Caco-2 (cell line): ENCODE measurements at regions not wholly inside any gene's neighbourhood (a gene's known extent, or its start where the extent isn't known, plus 50 kb on each side); places are given as distances from the start of the nearest gene placed in this dataset.

Source experiments
- BruUV-seq: library from RNA; stranded (reverse); fragments of 400-500 nt; replicated peaks from 2 replicates; lab custom pipeline; 2021; lab: Mats Ljungman, UMichigan
- CTCF ChIA-PET: fragments of 300-600 bp; sonication (Branson Sonifier 250); formaldehyde crosslinking; loops from one replicate; lab custom pipeline; 2022; ENCODE audit warnings: antibody characterized with exemption; lab: Charles Lee
- POLR2A ChIA-PET: fragments of 300-600 bp; sonication (Branson Sonifier 250); formaldehyde crosslinking; loops from one replicate; lab custom pipeline; 2022; ENCODE audit warnings: antibody characterized with exemption; lab: Charles Lee
- DNase-seq, 2 experiments: peaks; one replicate each; pipeline versions ENCODE4 v3.0.0 to v3.0.0-alpha.2; 2020 to 2022
- H3K27me3 ChIP-seq: replicated peaks from 2 replicates; pipeline ENCODE4 v1.6.0; 2011; ENCODE audit warnings: low read length; ENCODE audit not compliant: control insufficient read depth, insufficient read depth
- H3K36me3 ChIP-seq: 2 replicates; pipeline ENCODE4 v1.5.1; 2011; ENCODE audit warnings: low read length; ENCODE audit not compliant: control insufficient read depth, insufficient read depth
- H3K4me1 ChIP-seq: fragments of 250-450 bp; sonication (Bioruptor Pico); 2 replicates; pipeline ENCODE4 v1.5.1; 2020; ENCODE audit warnings: mild to moderate bottlenecking
- H3K4me3 ChIP-seq: 2 replicates; pipeline ENCODE4 v1.5.1; 2011; ENCODE audit warnings: low read depth, mild to moderate bottlenecking, control low read depth, low read length
- H3K9me3 ChIP-seq: fragments of 250-450 bp; sonication (Bioruptor Pico); 2 replicates; pipeline ENCODE4 v1.5.1; 2020; ENCODE audit warnings: mild to moderate bottlenecking, moderate library complexity
- H3K27ac Mint-ChIP-seq: one replicate; pipeline ENCODE4 v1.8.0; 2022; ENCODE audit warnings: mixed read lengths; ENCODE audit not compliant: unreplicated experiment
- H3K27me3 Mint-ChIP-seq: one replicate; pipeline ENCODE4 v1.8.0; 2022; ENCODE audit warnings: mixed read lengths; ENCODE audit not compliant: insufficient read depth, unreplicated experiment
- H3K36me3 Mint-ChIP-seq: one replicate; pipeline ENCODE4 v1.8.0; 2022; ENCODE audit warnings: mild to moderate bottlenecking, mixed read lengths; ENCODE audit not compliant: insufficient read depth, unreplicated experiment
- H3K4me1 Mint-ChIP-seq: one replicate; pipeline ENCODE4 v1.8.0; 2022; ENCODE audit warnings: low read depth, mixed read lengths; ENCODE audit not compliant: unreplicated experiment
- H3K4me3 Mint-ChIP-seq: one replicate; pipeline ENCODE4 v1.8.0; 2022; ENCODE audit warnings: mild to moderate bottlenecking, moderate library complexity, mixed read lengths; ENCODE audit not compliant: unreplicated experiment
- H3K9me3 Mint-ChIP-seq: one replicate; pipeline ENCODE4 v1.8.0; 2022; ENCODE audit warnings: mixed read lengths; ENCODE audit not compliant: unreplicated experiment
- intact Hi-C: fragments of 100-400 bp; cut with micrococcal nuclease; formaldehyde crosslinking; loops from one replicate; pipeline ENCODE4 v1.10.0; 2022; ENCODE audit not compliant: unreplicated experiment
- TF ChIP-seq, protein P1 (sequence below), 2 experiments: fragments of 200-600 bp in 1 of 2; IDR thresholded peaks; 1 replicate in 1 of 2; 2 replicates in 1 of 2; pipeline versions ENCODE4 v1.5.1 to v1.8.0; 2011 to 2022; ENCODE audit warnings: antibody characterized with exemption in 1 of 2, control low read depth in 1 of 2, inconsistent platforms in 1 of 2, low read depth in 1 of 2, low read length in 1 of 2, mild to moderate bottlenecking in 1 of 2, moderate library complexity in 1 of 2; ENCODE audit not compliant: insufficient read depth in 1 of 2, severe bottlenecking in 1 of 2, unreplicated experiment in 1 of 2

DNA sequence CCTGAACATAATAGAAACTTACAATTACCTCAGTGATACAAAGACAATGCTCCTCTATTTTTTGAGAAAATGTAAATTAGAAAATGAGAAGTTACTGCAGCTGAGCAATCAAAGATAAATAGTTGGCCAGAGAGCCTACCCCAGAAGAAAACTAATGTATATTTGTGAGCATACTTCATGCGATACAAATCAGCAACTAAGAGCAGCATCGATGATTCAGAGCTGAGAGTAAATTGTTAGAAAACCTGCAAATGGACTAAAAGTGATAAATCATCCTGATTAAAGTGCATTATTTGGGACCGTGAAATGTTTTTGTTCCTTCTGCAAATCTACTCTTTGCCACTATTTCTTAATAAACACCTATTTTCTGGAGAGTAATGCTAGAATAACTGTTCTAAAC lies 285.7 kb downstream of the PPP1R3A start:
- Mint-ChIP-seq H3K36me3 (no peaks in the 10 kb centered on the region), H3K27ac (no peak overlapping the region), H3K9me3 (no peaks in the 10 kb centered on the region), H3K4me1 (no peaks in the 10 kb centered on the region), H3K27me3 (no peaks in the 10 kb centered on the region), H3K4me3 (no peak overlapping the region)
- Histone ChIP-seq H3K36me3 (no peaks in the 10 kb centered on the region), H3K4me3 (no peak overlapping the region), H3K27me3 (no peaks in the 10 kb centered on the region), H3K9me3 (no peaks in the 10 kb centered on the region), H3K4me1 (no peaks in the 10 kb centered on the region)
- TF ChIP-seq, protein P1, sequence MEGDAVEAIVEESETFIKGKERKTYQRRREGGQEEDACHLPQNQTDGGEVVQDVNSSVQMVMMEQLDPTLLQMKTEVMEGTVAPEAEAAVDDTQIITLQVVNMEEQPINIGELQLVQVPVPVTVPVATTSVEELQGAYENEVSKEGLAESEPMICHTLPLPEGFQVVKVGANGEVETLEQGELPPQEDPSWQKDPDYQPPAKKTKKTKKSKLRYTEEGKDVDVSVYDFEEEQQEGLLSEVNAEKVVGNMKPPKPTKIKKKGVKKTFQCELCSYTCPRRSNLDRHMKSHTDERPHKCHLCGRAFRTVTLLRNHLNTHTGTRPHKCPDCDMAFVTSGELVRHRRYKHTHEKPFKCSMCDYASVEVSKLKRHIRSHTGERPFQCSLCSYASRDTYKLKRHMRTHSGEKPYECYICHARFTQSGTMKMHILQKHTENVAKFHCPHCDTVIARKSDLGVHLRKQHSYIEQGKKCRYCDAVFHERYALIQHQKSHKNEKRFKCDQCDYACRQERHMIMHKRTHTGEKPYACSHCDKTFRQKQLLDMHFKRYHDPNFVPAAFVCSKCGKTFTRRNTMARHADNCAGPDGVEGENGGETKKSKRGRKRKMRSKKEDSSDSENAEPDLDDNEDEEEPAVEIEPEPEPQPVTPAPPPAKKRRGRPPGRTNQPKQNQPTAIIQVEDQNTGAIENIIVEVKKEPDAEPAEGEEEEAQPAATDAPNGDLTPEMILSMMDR (IDR thresholded peaks at IDR 0.05; ENCODE audit: insufficient read depth in 1 of 2, low read depth in 1 of 2, low read length in 1 of 2, severe bottlenecking in 1 of 2, unreplicated experiment in 1 of 2) = no peak
- intact Hi-C loops = loop anchor here (10.0 kb wide), 1 partner anchor 58 kb away; no protein-coding TSS in a partner anchor
- BruUV-seq = no TSS peak
- ChIA-PET CTCF (no interaction called here), POLR2A (no interaction called here)
- DNase-seq = no peak

DNA sequence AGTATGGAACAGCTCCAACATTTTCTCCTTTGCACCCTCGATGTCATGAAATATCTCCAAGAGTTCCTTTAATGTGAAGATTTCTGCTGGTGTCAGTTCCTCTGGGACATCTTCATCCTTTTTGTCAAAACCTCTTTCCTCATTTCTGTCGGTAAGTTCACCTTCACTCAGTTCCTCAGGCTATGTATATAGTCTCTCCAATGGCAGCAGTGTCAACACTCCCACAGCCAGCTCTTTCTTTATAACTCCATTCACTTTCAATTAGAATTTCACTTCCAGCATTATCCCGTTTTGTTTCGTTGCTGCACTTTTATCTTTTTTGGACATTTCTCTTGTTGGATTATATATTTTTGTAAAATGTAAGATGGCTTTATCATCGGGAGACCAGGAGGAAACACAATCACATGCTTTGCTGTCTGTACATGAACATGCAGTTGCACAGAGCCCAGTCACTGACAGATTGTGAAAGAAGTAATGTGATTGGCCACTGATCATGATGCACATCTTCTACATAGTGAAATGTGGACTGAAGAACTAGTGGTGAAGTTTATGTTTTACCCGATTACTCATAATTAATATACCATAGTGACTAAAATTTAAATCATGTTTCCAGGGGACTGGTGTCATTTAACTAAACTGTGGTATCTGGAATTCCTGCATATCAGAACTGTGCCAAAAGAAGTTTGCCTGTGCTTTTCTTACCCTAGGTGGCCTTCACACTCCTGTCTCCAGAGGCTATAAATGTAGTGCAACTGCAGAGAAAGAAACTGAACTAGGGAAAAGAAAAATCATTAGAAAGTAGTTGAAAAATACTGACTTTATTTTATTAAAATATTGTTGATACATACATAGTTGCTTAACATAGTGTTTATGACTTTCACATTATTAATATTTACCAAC lies 289.6 kb downstream of the PPP1R3A start:
- POLR2A ChIA-PET = interaction anchor here (0.6 kb wide), 1 partner anchor 1440 kb away, joined by 3 read pairs; no protein-coding TSS in a partner anchor
- TF ChIP-seq, protein P1 (IDR thresholded peaks at IDR 0.05; ENCODE audit: insufficient read depth in 1 of 2, low read depth in 1 of 2, low read length in 1 of 2, severe bottlenecking in 1 of 2, unreplicated experiment in 1 of 2) = no peak
- intact Hi-C loops = no loop called here
- no peak for DNase-seq
- no peak overlapping the region for H3K4me3 Mint-ChIP-seq
- BruUV-seq = no TSS peak
- CTCF ChIA-PET = no interaction called here
- H3K4me1 Mint-ChIP-seq = no peaks in the 10 kb centered on the region
- Histone ChIP-seq H3K36me3 (no peaks in the 10 kb centered on the region), H3K27me3 (no peaks in the 10 kb centered on the region), H3K4me1 (no peaks in the 10 kb centered on the region), H3K9me3 (no peaks in the 10 kb centered on the region), H3K4me3 (no peak overlapping the region)
- H3K36me3 Mint-ChIP-seq = no peaks in the 10 kb centered on the region
- H3K27ac Mint-ChIP-seq = no peak overlapping the region
- no peaks in the 10 kb centered on the region for H3K9me3 Mint-ChIP-seq
- no peaks in the 10 kb centered on the region for H3K27me3 Mint-ChIP-seq

DNA sequence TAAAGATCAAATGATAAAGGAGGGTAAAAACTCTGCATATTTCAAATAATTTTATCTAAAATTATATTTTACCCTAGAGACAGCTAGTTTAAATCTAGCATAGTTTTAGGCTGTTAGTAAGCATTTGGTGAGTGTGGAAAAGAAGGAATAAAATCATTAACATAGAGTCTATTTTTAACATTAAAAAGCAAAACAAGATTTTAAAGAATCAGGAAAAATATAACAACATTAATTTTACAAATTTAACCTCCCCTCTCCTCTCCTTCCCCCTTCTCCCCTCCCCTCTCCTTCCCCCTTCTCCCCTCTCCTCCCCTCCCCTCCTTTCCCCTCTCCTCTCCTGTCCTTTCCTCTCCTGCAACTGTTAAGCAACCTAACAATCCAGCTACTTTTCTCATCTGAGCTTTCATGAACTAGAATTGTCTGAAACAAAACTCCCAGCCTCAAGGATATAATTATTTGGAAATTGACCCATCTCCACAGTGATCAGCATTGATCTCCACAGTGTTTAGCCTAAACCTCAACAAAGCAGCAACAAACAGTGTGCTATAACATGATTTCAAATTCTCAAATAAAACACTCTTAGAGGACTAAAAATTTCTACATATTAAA lies 293.2 kb downstream of the PPP1R3A start:
- Histone ChIP-seq H3K27me3 (no peaks in the 10 kb centered on the region), H3K4me1 (no peaks in the 10 kb centered on the region), H3K4me3 (no peak overlapping the region), H3K9me3 (0 out of 2 replicates have a peak, but pooled peaks cover 4% of the 10 kb centered on the region), H3K36me3 (no peaks in the 10 kb centered on the region)
- BruUV-seq = no TSS peak
- DNase-seq = no peak
- POLR2A ChIA-PET = no interaction called here
- H3K27me3 Mint-ChIP-seq = no peaks in the 10 kb centered on the region
- CTCF ChIA-PET = no interaction called here
- no peaks in the 10 kb centered on the region for H3K36me3 Mint-ChIP-seq
- TF ChIP-seq, protein P1 (IDR thresholded peaks at IDR 0.05; ENCODE audit: insufficient read depth in 1 of 2, low read depth in 1 of 2, low read length in 1 of 2, severe bottlenecking in 1 of 2, unreplicated experiment in 1 of 2) = no peak
- H3K4me3 Mint-ChIP-seq = no peak overlapping the region
- no peak overlapping the region for H3K27ac Mint-ChIP-seq
- H3K4me1 Mint-ChIP-seq = no peaks in the 10 kb centered on the region
- peaks cover 15% of the 10 kb centered on the region for H3K9me3 Mint-ChIP-seq
- intact Hi-C loops = no loop called here
